H9 (cell line): ENCODE measurements at regions not wholly inside any gene's neighbourhood (a gene's known extent, or its start where the extent isn't known, plus 50 kb on each side); places are given as distances from the start of the nearest gene placed in this dataset.
A peak's percentile ranks its signal among the peaks of the same experiment; 100 is the strongest.

Experiments used
- DNase-seq: peaks from one replicate; pipeline ENCODE4 v3.0.0-alpha.2; 2017
- H2AFZ ChIP-seq: one replicate; pipeline ENCODE4 v1.6.1; 2013; ENCODE audit warnings: mild to moderate bottlenecking, low read length, control low read depth, moderate library complexity
- H2AK5ac ChIP-seq: 2 replicates; pipeline ENCODE4 v1.6.1; 2013; ENCODE audit warnings: low read length, control low read depth, mixed read lengths; ENCODE audit not compliant: insufficient read length
- H2BK120ac ChIP-seq: one replicate; pipeline ENCODE4 v1.6.1; 2013; ENCODE audit warnings: low read depth, mild to moderate bottlenecking, low read length, control low read depth, inconsistent platforms; ENCODE audit not compliant: poor library complexity, severe bottlenecking
- H2BK12ac ChIP-seq: 2 replicates; pipeline ENCODE4 v1.6.1; 2013; ENCODE audit warnings: low read length, control low read depth, mixed read lengths, low read depth; ENCODE audit not compliant: insufficient read length
- H2BK15ac ChIP-seq: 2 replicates; pipeline ENCODE4 v1.6.1; 2013; ENCODE audit warnings: low read depth, low read length, control low read depth
- H2BK20ac ChIP-seq: one replicate; pipeline ENCODE4 v1.6.1; 2013; ENCODE audit warnings: low read depth, mild to moderate bottlenecking, low read length, control low read depth, inconsistent platforms; ENCODE audit not compliant: poor library complexity, severe bottlenecking
- H2BK5ac ChIP-seq: 2 replicates; pipeline ENCODE4 v1.6.1; 2013; ENCODE audit warnings: low read length, control low read depth, mixed read lengths; ENCODE audit not compliant: insufficient read length
- H3K14ac ChIP-seq: 2 replicates; pipeline ENCODE4 v1.6.1; 2013; ENCODE audit warnings: low read length, control low read depth; ENCODE audit not compliant: insufficient read depth
- H3K18ac ChIP-seq: 2 replicates; pipeline ENCODE4 v1.6.1; 2013; ENCODE audit warnings: low read depth, mild to moderate bottlenecking, mixed read lengths, low read length, control low read depth; ENCODE audit not compliant: insufficient read length
- H3K23ac ChIP-seq: 2 replicates; pipeline ENCODE4 v1.6.1; 2013; ENCODE audit warnings: low read length, control low read depth, mixed read lengths, low read depth; ENCODE audit not compliant: insufficient read length
- H3K23me2 ChIP-seq: 2 replicates; pipeline ENCODE4 v1.6.1; 2013; ENCODE audit warnings: low read depth, mild to moderate bottlenecking, mixed read lengths, low read length, control low read depth; ENCODE audit not compliant: insufficient read length, poor library complexity, severe bottlenecking
- H3K27ac ChIP-seq: 2 replicates; pipeline ENCODE4 v1.5.1; 2013; ENCODE audit warnings: low read length, control low read depth, mixed read lengths, low read depth; ENCODE audit not compliant: insufficient read length
- H3K27me3 ChIP-seq: 2 replicates; pipeline ENCODE4 v1.6.1; 2013; ENCODE audit warnings: low read length, control low read depth, inconsistent platforms; ENCODE audit not compliant: insufficient read depth
- H3K4ac ChIP-seq: 2 replicates; pipeline ENCODE4 v1.6.1; 2013; ENCODE audit warnings: low read depth, mild to moderate bottlenecking, control low read depth, inconsistent platforms, low read length, moderate library complexity
- H3K4me1 ChIP-seq: 2 replicates; pipeline ENCODE4 v1.6.1; 2013; ENCODE audit warnings: low read length, control low read depth, inconsistent platforms; ENCODE audit not compliant: insufficient read depth
- H3K4me2 ChIP-seq: 2 replicates; pipeline ENCODE4 v1.6.1; 2013; ENCODE audit warnings: low read length, control low read depth, mixed read lengths; ENCODE audit not compliant: insufficient read length, insufficient read depth
- H3K56ac ChIP-seq: 2 replicates; pipeline ENCODE4 v1.6.1; 2013; ENCODE audit warnings: low read depth, mild to moderate bottlenecking, mixed read lengths, low read length, control low read depth; ENCODE audit not compliant: insufficient read length
- H3K79me1 ChIP-seq: 2 replicates; pipeline ENCODE4 v1.6.1; 2013; ENCODE audit warnings: low read depth, mild to moderate bottlenecking, moderate library complexity, low read length, control low read depth, inconsistent platforms; ENCODE audit not compliant: insufficient read depth, poor library complexity, severe bottlenecking
- H3K79me2 ChIP-seq: 2 replicates; pipeline ENCODE4 v1.6.1; 2013; ENCODE audit warnings: low read length, control low read depth, inconsistent platforms; ENCODE audit not compliant: insufficient read depth
- H3K9ac ChIP-seq: 2 replicates; pipeline ENCODE4 v1.6.1; 2013; ENCODE audit warnings: low read length, control low read depth, mixed read lengths; ENCODE audit not compliant: insufficient read length; ENCODE audit errors: extremely low read depth
- H3K9me3 ChIP-seq: one replicate; pipeline ENCODE4 v1.6.1; 2013; ENCODE audit warnings: low read depth, low read length, inconsistent platforms; ENCODE audit not compliant: control insufficient read depth
- H3T11ph ChIP-seq: one replicate; pipeline ENCODE4 v1.6.1; 2013; ENCODE audit warnings: mild to moderate bottlenecking, low read length, control low read depth, inconsistent platforms
- H4K20me1 ChIP-seq: one replicate; pipeline ENCODE4 v1.6.1; 2013; ENCODE audit not compliant: control insufficient read depth, insufficient read length, insufficient read depth
- H4K5ac ChIP-seq: 2 replicates; pipeline ENCODE4 v1.6.1; 2013; ENCODE audit warnings: low read depth, mild to moderate bottlenecking, mixed read lengths, low read length, control low read depth; ENCODE audit not compliant: insufficient read length
- H4K8ac ChIP-seq: replicated peaks from 2 replicates; pipeline ENCODE4 v1.6.1; 2013; ENCODE audit warnings: low read length, control low read depth, mixed read lengths, low read depth; ENCODE audit not compliant: insufficient read length
- H4K91ac ChIP-seq: 2 replicates; pipeline ENCODE4 v1.6.1; 2013; ENCODE audit warnings: low read depth, mild to moderate bottlenecking, moderate library complexity, mixed read lengths, low read length, control low read depth; ENCODE audit not compliant: insufficient read length
- H3K27ac Mint-ChIP-seq, 3 experiments: 2 replicates in 2 of 3; 3 replicates in 1 of 3; pipeline ENCODE4 v1.8.0; 2020 to 2021; ENCODE audit warnings: mixed read lengths in 3 of 3, mild to moderate bottlenecking in 1 of 3, moderate library complexity in 1 of 3
- H3K27me3 Mint-ChIP-seq: 2 replicates; pipeline ENCODE4 v1.8.0; 2021; ENCODE audit warnings: low read depth, mild to moderate bottlenecking, moderate library complexity, mixed read lengths
- H3K36me3 Mint-ChIP-seq, 3 experiments: 2 replicates in 2 of 3; 3 replicates in 1 of 3; pipeline ENCODE4 v1.8.0; 2020 to 2021; ENCODE audit warnings: low read depth in 3 of 3, mixed read lengths in 3 of 3; ENCODE audit not compliant: insufficient read depth in 1 of 3
- H3K4me1 Mint-ChIP-seq, 2 experiments: 2 replicates each; pipeline ENCODE4 v1.8.0; 2020; ENCODE audit warnings: mixed read lengths in 2 of 2
- H3K4me3 Mint-ChIP-seq, 2 experiments: 2 replicates in 1 of 2; 3 replicates in 1 of 2; pipeline ENCODE4 v1.8.0; 2020 to 2021; ENCODE audit warnings: mild to moderate bottlenecking in 2 of 2, mixed read lengths in 2 of 2, moderate library complexity in 1 of 2
- H3K9me3 Mint-ChIP-seq, 2 experiments: 2 replicates in 1 of 2; 3 replicates in 1 of 2; pipeline ENCODE4 v1.8.0; 2020; ENCODE audit warnings: mild to moderate bottlenecking in 2 of 2, mixed read lengths in 2 of 2, moderate library complexity in 1 of 2
- CTCF ChIP-seq: fragments of 200-600 bp; sonication (generic); conservative IDR thresholded peaks from 3 replicates; pipeline ENCODE4 v1.8.0; 2021; ENCODE audit warnings: antibody characterized with exemption, mild to moderate bottlenecking

GRCh38 chr2:51597086-51597485, 565.2 kb upstream of the NRXN1 start:
- H3K27me3 Mint-ChIP-seq: no peaks in the 10 kb centered on the region
- H2BK15ac ChIP-seq: no peak overlapping the region
- H2AK5ac ChIP-seq: no peak overlapping the region
- H3K36me3 Mint-ChIP-seq: no peaks in the 10 kb centered on the region
- no peak overlapping the region for H3K18ac ChIP-seq
- H3K23me2 ChIP-seq: no peaks in the 10 kb centered on the region
- no peak for TF ChIP-seq CTCF
- no peak overlapping the region for H3K4ac ChIP-seq
- no peaks in the 10 kb centered on the region for H3K27me3 ChIP-seq
- no peak overlapping the region for H3K4me3 Mint-ChIP-seq
- no peak overlapping the region for H2BK5ac ChIP-seq
- H3K79me2 ChIP-seq: no peaks in the 10 kb centered on the region
- H3T11ph ChIP-seq: no peak overlapping the region
- H2BK20ac ChIP-seq: no peak overlapping the region
- H4K91ac ChIP-seq: no peak overlapping the region
- no peak overlapping the region for H3K14ac ChIP-seq
- H4K5ac ChIP-seq: no peak overlapping the region
- H2BK12ac ChIP-seq: no peak overlapping the region
- H2AFZ ChIP-seq: no peak overlapping the region
- H3K9me3 ChIP-seq: no peaks in the 10 kb centered on the region
- H4K20me1 ChIP-seq: no peaks in the 10 kb centered on the region
- H3K4me1 ChIP-seq: no peaks in the 10 kb centered on the region
- H3K23ac ChIP-seq: no peak overlapping the region
- no peak overlapping the region for H3K4me2 ChIP-seq
- no peaks in the 10 kb centered on the region for H3K79me1 ChIP-seq
- H4K8ac ChIP-seq: no peak overlapping the region
- peaks cover 0 to 9% of the 10 kb centered on the region in 2 experiments; a peak in 2 of 5 replicates for H3K9me3 Mint-ChIP-seq
- no peak for DNase-seq
- H3K56ac ChIP-seq: no peak overlapping the region
- H3K9ac ChIP-seq: no peak overlapping the region
- H3K27ac ChIP-seq: no peak overlapping the region
- H3K4me1 Mint-ChIP-seq: peaks cover 7 to 9% of the 10 kb centered on the region in 2 experiments
- no peak overlapping the region for H2BK120ac ChIP-seq
- peak overlapping the region in 1 of 3 experiments; percentile 45; a peak in 2 of 7 replicates for H3K27ac Mint-ChIP-seq
